Neural progenitor cell (in vitro differentiated cells): ENCODE measurements at regions not wholly inside any gene's neighbourhood (a gene's known extent, or its start where the extent isn't known, plus 50 kb on each side); places are given as distances from the start of the nearest gene placed in this dataset.

ENCODE experiments used
- DNase-seq: peaks from one replicate; pipeline ENCODE4 v3.0.0-alpha.2; 2016; ENCODE audit warnings: low spot score
- H2AFZ ChIP-seq: fragments of 200-600 bp; sonication (generic); replicated peaks from 2 replicates; pipeline ENCODE4 v1.6.1; 2016; ENCODE audit warnings: antibody characterized with exemption
- H3F3A ChIP-seq: fragments of 200-600 bp; sonication (generic); 2 replicates; pipeline ENCODE4 v1.6.1; 2016; ENCODE audit warnings: antibody characterized with exemption, low read depth
- H3K27ac ChIP-seq: fragments of 200-600 bp; sonication (generic); 2 replicates; pipeline ENCODE4 v1.5.1; 2016; ENCODE audit warnings: mild to moderate bottlenecking
- H3K27me3 ChIP-seq: fragments of 200-600 bp; sonication (generic); 2 replicates; pipeline ENCODE4 v1.6.1; 2016; ENCODE audit warnings: mild to moderate bottlenecking, moderate library complexity
- H3K36me3 ChIP-seq: fragments of 200-600 bp; sonication (generic); 2 replicates; pipeline ENCODE4 v1.5.1; 2016
- H3K4me1 ChIP-seq: fragments of 200-600 bp; sonication (generic); 2 replicates; pipeline ENCODE4 v1.6.1; 2016; ENCODE audit warnings: mixed run types
- H3K4me2 ChIP-seq: fragments of 200-600 bp; sonication (generic); 2 replicates; pipeline ENCODE4 v1.6.1; 2016
- H3K4me3 ChIP-seq: fragments of 200-600 bp; sonication (generic); 2 replicates; pipeline ENCODE4 v1.5.1; 2016
- H3K79me2 ChIP-seq: fragments of 200-600 bp; sonication (generic); 2 replicates; pipeline ENCODE4 v1.6.1; 2016; ENCODE audit warnings: low read depth
- H3K9ac ChIP-seq: fragments of 200-600 bp; sonication (generic); 2 replicates; pipeline ENCODE4 v1.6.1; 2016
- H3K9me3 ChIP-seq: fragments of 200-600 bp; sonication (generic); 2 replicates; pipeline ENCODE4 v1.5.1; 2016; ENCODE audit warnings: low read depth
- H4K20me1 ChIP-seq: fragments of 200-600 bp; sonication (generic); 2 replicates; pipeline ENCODE4 v1.6.1; 2016; ENCODE audit warnings: low read depth
- H3K27ac Mint-ChIP-seq: 3 replicates; pipeline ENCODE4 v1.8.0; 2021; ENCODE audit warnings: mixed read lengths
- H3K27me3 Mint-ChIP-seq: 2 replicates; pipeline ENCODE4 v1.8.0; 2022; ENCODE audit warnings: low read depth, mild to moderate bottlenecking, inconsistent platforms, moderate library complexity, mixed read lengths; ENCODE audit not compliant: insufficient read depth
- H3K36me3 Mint-ChIP-seq: 3 replicates; pipeline ENCODE4 v1.8.0; 2021; ENCODE audit warnings: mixed read lengths
- H3K4me1 Mint-ChIP-seq: 3 replicates; pipeline ENCODE4 v1.8.0; 2021; ENCODE audit warnings: mixed read lengths
- H3K4me3 Mint-ChIP-seq: 3 replicates; pipeline ENCODE4 v1.8.0; 2021; ENCODE audit warnings: mild to moderate bottlenecking, moderate library complexity, mixed read lengths
- H3K9me3 Mint-ChIP-seq: 3 replicates; pipeline ENCODE4 v1.8.0; 2020; ENCODE audit warnings: mixed read lengths
- EZH2 ChIP-seq: fragments of 200-600 bp; sonication (generic); IDR thresholded peaks from 2 replicates; pipeline ENCODE4 v1.6.1; 2017; ENCODE audit warnings: antibody characterized with exemption, mild to moderate bottlenecking, moderate library complexity
- EZH2phosphoT487 ChIP-seq: fragments of 200-600 bp; sonication (generic); IDR thresholded peaks from 2 replicates; pipeline ENCODE4 v1.6.1; 2017; ENCODE audit warnings: antibody characterized with exemption
- TF ChIP-seq, protein P1 (sequence below): fragments of 200-600 bp; sonication (generic); IDR thresholded peaks from 2 replicates; pipeline ENCODE4 v1.5.1; 2017; ENCODE audit warnings: antibody characterized with exemption, mild to moderate bottlenecking

- H3K4me3 Mint-ChIP-seq = no peak overlapping the region
- peaks cover 4% of the 10 kb centered on the region for H3K27me3 Mint-ChIP-seq
These were observed 560.8 kb upstream of the TBL1XR1 start for GRCh38 chr3:177758126-177758525.

GRCh38 chr3:177760803-177761202 lies 563.5 kb upstream of the TBL1XR1 start:
- no peak for DNase-seq

More at GRCh38 chr3:177758126-177758525, 560.8 kb upstream of the TBL1XR1 start:
- no peak overlapping the region for H3K9ac ChIP-seq
- H3K4me3 ChIP-seq = no peak overlapping the region
- H3K36me3 ChIP-seq = no peaks in the 10 kb centered on the region
- TF ChIP-seq, protein P1, sequence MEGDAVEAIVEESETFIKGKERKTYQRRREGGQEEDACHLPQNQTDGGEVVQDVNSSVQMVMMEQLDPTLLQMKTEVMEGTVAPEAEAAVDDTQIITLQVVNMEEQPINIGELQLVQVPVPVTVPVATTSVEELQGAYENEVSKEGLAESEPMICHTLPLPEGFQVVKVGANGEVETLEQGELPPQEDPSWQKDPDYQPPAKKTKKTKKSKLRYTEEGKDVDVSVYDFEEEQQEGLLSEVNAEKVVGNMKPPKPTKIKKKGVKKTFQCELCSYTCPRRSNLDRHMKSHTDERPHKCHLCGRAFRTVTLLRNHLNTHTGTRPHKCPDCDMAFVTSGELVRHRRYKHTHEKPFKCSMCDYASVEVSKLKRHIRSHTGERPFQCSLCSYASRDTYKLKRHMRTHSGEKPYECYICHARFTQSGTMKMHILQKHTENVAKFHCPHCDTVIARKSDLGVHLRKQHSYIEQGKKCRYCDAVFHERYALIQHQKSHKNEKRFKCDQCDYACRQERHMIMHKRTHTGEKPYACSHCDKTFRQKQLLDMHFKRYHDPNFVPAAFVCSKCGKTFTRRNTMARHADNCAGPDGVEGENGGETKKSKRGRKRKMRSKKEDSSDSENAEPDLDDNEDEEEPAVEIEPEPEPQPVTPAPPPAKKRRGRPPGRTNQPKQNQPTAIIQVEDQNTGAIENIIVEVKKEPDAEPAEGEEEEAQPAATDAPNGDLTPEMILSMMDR = no peak
- no peak for TF ChIP-seq EZH2phosphoT487
- H3K4me2 ChIP-seq = no peak overlapping the region
- Mint-ChIP-seq H3K27ac (no peak overlapping the region), H3K36me3 (peaks cover 7% of the 10 kb centered on the region), H3K4me1 (peaks cover 12% of the 10 kb centered on the region), H3K9me3 (peaks cover 31% of the 10 kb centered on the region)
- no peaks in the 10 kb centered on the region for H4K20me1 ChIP-seq
- no peak overlapping the region for H2AFZ ChIP-seq
- H3F3A ChIP-seq = no peaks in the 10 kb centered on the region
- no peaks in the 10 kb centered on the region for H3K9me3 ChIP-seq
- H3K79me2 ChIP-seq = no peaks in the 10 kb centered on the region
- H3K27ac ChIP-seq = no peak overlapping the region
- H3K27me3 ChIP-seq = no peaks in the 10 kb centered on the region
- no peak for DNase-seq
- peaks cover 2% of the 10 kb centered on the region for H3K4me1 ChIP-seq

GRCh38 chr3:177764377-177764912 lies 567.2 kb upstream of the TBL1XR1 start:
- Histone ChIP-seq H4K20me1 (no peaks in the 10 kb centered on the region), H3K4me2 (no peak overlapping the region), H3K27me3 (no peaks in the 10 kb centered on the region), H3K79me2 (no peaks in the 10 kb centered on the region), H3K4me3 (no peak overlapping the region), H2AFZ (peak overlapping the region; percentile 15), H3K36me3 (no peaks in the 10 kb centered on the region), H3K9me3 (peaks cover 5% of the 10 kb centered on the region), H3K9ac (no peak overlapping the region), H3F3A (peaks cover 8% of the 10 kb centered on the region), H3K4me1 (peaks cover 18% of the 10 kb centered on the region), H3K27ac (no peak overlapping the region)
- Mint-ChIP-seq H3K27me3 (no peaks in the 10 kb centered on the region), H3K9me3 (peaks cover 22% of the 10 kb centered on the region), H3K4me1 (no peaks in the 10 kb centered on the region), H3K27ac (no peak overlapping the region), H3K4me3 (no peak overlapping the region), H3K36me3 (peaks cover 9% of the 10 kb centered on the region)
- no peak for DNase-seq
- TF ChIP-seq EZH2 (no peak), EZH2phosphoT487 (no peak)
- TF ChIP-seq, protein P1 = no peak

More at GRCh38 chr3:177760803-177761202, 563.5 kb upstream of the TBL1XR1 start:
- Histone ChIP-seq H3F3A (peaks cover 5% of the 10 kb centered on the region), H3K27me3 (no peaks in the 10 kb centered on the region), H3K27ac (no peak overlapping the region), H3K9me3 (no peaks in the 10 kb centered on the region), H3K36me3 (no peaks in the 10 kb centered on the region), H3K79me2 (no peaks in the 10 kb centered on the region), H3K4me1 (peaks cover 18% of the 10 kb centered on the region), H3K4me3 (no peak overlapping the region), H3K4me2 (no peak overlapping the region), H3K9ac (no peak overlapping the region), H4K20me1 (no peaks in the 10 kb centered on the region), H2AFZ (no peak overlapping the region)
- Mint-ChIP-seq H3K4me3 (no peak overlapping the region), H3K4me1 (no peaks in the 10 kb centered on the region), H3K27ac (no peak overlapping the region), H3K27me3 (peaks cover 4% of the 10 kb centered on the region), H3K9me3 (peaks cover 31% of the 10 kb centered on the region), H3K36me3 (peaks cover 7% of the 10 kb centered on the region)
- TF ChIP-seq EZH2phosphoT487 = no peak
- TF ChIP-seq, protein P1 = no peak
- TF ChIP-seq EZH2 = no peak
